Type B pancreatic cell (in vitro differentiated cells): ENCODE measurements at regions not wholly inside any gene's neighbourhood (a gene's known extent, or its start where the extent isn't known, plus 50 kb on each side); places are given as distances from the start of the nearest gene placed in this dataset.

Source experiments
- DNase-seq: peaks from one replicate; pipeline ENCODE4 v3.0.0; 2021; ENCODE audit warnings: mixed read lengths; ENCODE audit not compliant: unreplicated experiment; ENCODE audit errors: extremely low spot score
- H3K27ac Mint-ChIP-seq: 2 replicates; pipeline ENCODE4 v1.8.0; 2021; ENCODE audit warnings: mild to moderate bottlenecking, mixed read lengths
- H3K27me3 Mint-ChIP-seq: 2 replicates; pipeline ENCODE4 v1.8.0; 2021; ENCODE audit warnings: mixed read lengths
- H3K36me3 Mint-ChIP-seq: 2 replicates; pipeline ENCODE4 v1.8.0; 2021; ENCODE audit warnings: mixed read lengths
- H3K4me1 Mint-ChIP-seq: one replicate; pipeline ENCODE4 v1.8.0; 2021; ENCODE audit warnings: mixed read lengths; ENCODE audit not compliant: unreplicated experiment
- H3K4me3 Mint-ChIP-seq: 2 replicates; pipeline ENCODE4 v1.8.0; 2021; ENCODE audit warnings: mild to moderate bottlenecking, mixed read lengths
- H3K9me3 Mint-ChIP-seq: 2 replicates; pipeline ENCODE4 v1.8.0; 2021; ENCODE audit warnings: mixed read lengths
- CTCF ChIP-seq: fragments of 200-600 bp; sonication (generic); conservative IDR thresholded peaks from 2 replicates; pipeline ENCODE4 v1.5.0; 2021; ENCODE audit warnings: antibody characterized with exemption, mild to moderate bottlenecking

- Mint-ChIP-seq H3K4me1 (no peaks in the 10 kb centered on the region), H3K36me3 (no peaks in the 10 kb centered on the region), H3K9me3 (no peaks in the 10 kb centered on the region), H3K27ac (no peak overlapping the region), H3K4me3 (no peak overlapping the region), H3K27me3 (no peaks in the 10 kb centered on the region)
- TF ChIP-seq CTCF: no peak
- no peak for DNase-seq
These were observed 244.2 kb upstream of the GRID2 start for GRCh38 chr4:92059615-92060014.

GRCh38 chr4:92060333-92060732 is 243.4 kb upstream of the GRID2 start:
- H3K4me3 Mint-ChIP-seq: no peak overlapping the region
- DNase-seq: no peak
- H3K9me3 Mint-ChIP-seq: no peaks in the 10 kb centered on the region
- TF ChIP-seq CTCF: no peak
- no peaks in the 10 kb centered on the region for H3K27me3 Mint-ChIP-seq
- H3K27ac Mint-ChIP-seq: no peak overlapping the region
- no peaks in the 10 kb centered on the region for H3K36me3 Mint-ChIP-seq
- no peaks in the 10 kb centered on the region for H3K4me1 Mint-ChIP-seq

- Mint-ChIP-seq H3K4me1 (no peaks in the 10 kb centered on the region), H3K27me3 (no peaks in the 10 kb centered on the region), H3K27ac (no peak overlapping the region), H3K9me3 (no peaks in the 10 kb centered on the region), H3K36me3 (no peaks in the 10 kb centered on the region), H3K4me3 (no peak overlapping the region)
- TF ChIP-seq CTCF: no peak
- DNase-seq: no peak
These were observed 239.2 kb upstream of the GRID2 start for GRCh38 chr4:92064574-92064973.

- TF ChIP-seq CTCF: no peak
- no peak for DNase-seq
- no peaks in the 10 kb centered on the region for H3K9me3 Mint-ChIP-seq
- H3K27me3 Mint-ChIP-seq: no peaks in the 10 kb centered on the region
- H3K4me1 Mint-ChIP-seq: no peaks in the 10 kb centered on the region
- no peak overlapping the region for H3K27ac Mint-ChIP-seq
- H3K36me3 Mint-ChIP-seq: no peaks in the 10 kb centered on the region
- H3K4me3 Mint-ChIP-seq: no peak overlapping the region
These were observed 237.3 kb upstream of the GRID2 start for GRCh38 chr4:92066485-92066884.

- no peak for DNase-seq
- no peaks in the 10 kb centered on the region for H3K4me1 Mint-ChIP-seq
- H3K9me3 Mint-ChIP-seq: no peaks in the 10 kb centered on the region
- no peak overlapping the region for H3K27ac Mint-ChIP-seq
- no peak for TF ChIP-seq CTCF
- no peaks in the 10 kb centered on the region for H3K36me3 Mint-ChIP-seq
- H3K27me3 Mint-ChIP-seq: no peaks in the 10 kb centered on the region
- H3K4me3 Mint-ChIP-seq: no peak overlapping the region
These were observed 232.2 kb upstream of the GRID2 start for GRCh38 chr4:92071587-92071986.

- Mint-ChIP-seq H3K9me3 (no peaks in the 10 kb centered on the region), H3K36me3 (no peaks in the 10 kb centered on the region), H3K27me3 (no peaks in the 10 kb centered on the region), H3K4me1 (no peaks in the 10 kb centered on the region), H3K27ac (no peak overlapping the region), H3K4me3 (no peak overlapping the region)
- no peak for TF ChIP-seq CTCF
- DNase-seq: no peak
These were observed 228.9 kb upstream of the GRID2 start for GRCh38 chr4:92074839-92075238.
